Neuronal stem cell (in vitro differentiated cells): ENCODE measurements at regions not wholly inside any gene's neighbourhood (a gene's known extent, or its start where the extent isn't known, plus 50 kb on each side); places are given as distances from the start of the nearest gene placed in this dataset.

Source experiments
- DNase-seq: peaks from one replicate; pipeline ENCODE4 v3.0.0-alpha.2; 2013; ENCODE audit warnings: low spot score
- H2AFZ ChIP-seq: one replicate; pipeline ENCODE4 v1.6.1; 2013; ENCODE audit warnings: mild to moderate bottlenecking, low read length, inconsistent platforms
- H2AK5ac ChIP-seq: 2 replicates; pipeline ENCODE4 v1.6.1; 2013; ENCODE audit warnings: low read depth, mild to moderate bottlenecking, inconsistent platforms, low read length, moderate library complexity, mixed read lengths
- H2BK120ac ChIP-seq: 2 replicates; pipeline ENCODE4 v1.6.1; 2013; ENCODE audit warnings: low read depth, mild to moderate bottlenecking, inconsistent platforms, low read length, moderate library complexity, mixed read lengths
- H2BK12ac ChIP-seq: one replicate; pipeline ENCODE4 v1.6.1; 2013; ENCODE audit warnings: low read length, inconsistent platforms
- H2BK15ac ChIP-seq: 2 replicates; pipeline ENCODE4 v1.6.1; 2013; ENCODE audit warnings: mild to moderate bottlenecking, low read length, inconsistent platforms, mixed read lengths
- H2BK5ac ChIP-seq: one replicate; pipeline ENCODE4 v1.6.1; 2013; ENCODE audit warnings: inconsistent platforms, mild to moderate bottlenecking, low read length, moderate library complexity
- H3K14ac ChIP-seq: one replicate; pipeline ENCODE4 v1.6.1; 2013; ENCODE audit warnings: low read length, inconsistent platforms
- H3K18ac ChIP-seq: 2 replicates; pipeline ENCODE4 v1.6.1; 2013; ENCODE audit warnings: low read length, inconsistent platforms
- H3K23ac ChIP-seq: 2 replicates; pipeline ENCODE4 v1.6.1; 2013; ENCODE audit warnings: low read depth, mild to moderate bottlenecking, mixed read lengths, low read length, inconsistent platforms; ENCODE audit not compliant: poor library complexity
- H3K27ac ChIP-seq: replicated peaks from 3 replicates; pipeline ENCODE4 v1.5.1; 2013; ENCODE audit warnings: low read length, inconsistent platforms
- H3K27me3 ChIP-seq, 3 experiments: 2 replicates each; pipeline ENCODE4 v1.6.1; 2013; ENCODE audit warnings: low read length in 3 of 3, mild to moderate bottlenecking in 2 of 3, inconsistent platforms in 1 of 3, low read depth in 1 of 3, mixed read lengths in 1 of 3, moderate library complexity in 1 of 3; ENCODE audit not compliant: control insufficient read depth in 3 of 3, insufficient read depth in 3 of 3
- H3K36me3 ChIP-seq, 2 donors: replicated peaks in 1 of 2; 2 replicates each; pipeline ENCODE4 v1.6.1; 2013; ENCODE audit warnings: low read length in 2 of 2; ENCODE audit not compliant: control insufficient read depth in 2 of 2, insufficient read depth in 2 of 2
- H3K4ac ChIP-seq: 2 replicates; pipeline ENCODE4 v1.6.1; 2013; ENCODE audit warnings: inconsistent platforms, mild to moderate bottlenecking, low read length, moderate library complexity
- H3K4me1 ChIP-seq, 2 donors: 1 replicate in 1 of 2; 2 replicates in 1 of 2; pipeline ENCODE4 v1.6.1; 2013; ENCODE audit warnings: low read length in 2 of 2, low read depth in 1 of 2; ENCODE audit not compliant: control insufficient read depth in 2 of 2, insufficient read depth in 1 of 2
- H3K4me2 ChIP-seq: one replicate; pipeline ENCODE4 v1.6.1; 2013; ENCODE audit warnings: mild to moderate bottlenecking, low read length, inconsistent platforms; ENCODE audit not compliant: insufficient read depth, poor library complexity, severe bottlenecking
- H3K4me3 ChIP-seq, 2 donors: 2 replicates each; pipeline ENCODE4 v1.5.1; 2013; ENCODE audit warnings: low read length in 2 of 2, mild to moderate bottlenecking in 2 of 2, inconsistent platforms in 1 of 2, moderate library complexity in 1 of 2
- H3K79me1 ChIP-seq: one replicate; pipeline ENCODE4 v1.6.1; 2013; ENCODE audit warnings: low read depth, mild to moderate bottlenecking, inconsistent platforms, low read length, moderate library complexity
- H3K9ac ChIP-seq: one replicate; pipeline ENCODE4 v1.6.1; 2013; ENCODE audit warnings: mild to moderate bottlenecking, low read depth, low read length, inconsistent platforms; ENCODE audit not compliant: poor library complexity
- H3K9me3 ChIP-seq, 2 donors: replicated peaks in 1 of 2; 2 replicates each; pipeline versions ENCODE3 to v1.6.1; 2013; ENCODE audit warnings: low read length in 2 of 2, mild to moderate bottlenecking in 2 of 2, inconsistent platforms in 1 of 2, low read depth in 1 of 2, mixed read lengths in 1 of 2, moderate library complexity in 1 of 2; ENCODE audit not compliant: control insufficient read depth in 2 of 2, insufficient read depth in 1 of 2
- H4K8ac ChIP-seq: one replicate; pipeline ENCODE4 v1.6.1; 2013; ENCODE audit warnings: low read depth, mild to moderate bottlenecking, inconsistent platforms, low read length, moderate library complexity
- H4K91ac ChIP-seq: one replicate; pipeline ENCODE4 v1.6.1; 2013; ENCODE audit warnings: low read length, low read depth, mild to moderate bottlenecking, inconsistent platforms; ENCODE audit not compliant: poor library complexity
- WGBS, 2 donors: extraction: QIAGEN DNeasy Blood & Tissue Kit; methylation state at CpG; one replicate each; pipeline ENCODE4 v1.1.7; 2013; ENCODE audit warnings: missing lambda C conversion rate in 2 of 2, mixed read lengths in 1 of 2; ENCODE audit not compliant: insufficient read length in 2 of 2, insufficient replicate concordance in 1 of 2; ENCODE audit errors: extremely low coverage in 2 of 2; 5-methylcytosine and 5-hydroxymethylcytosine counted together

DNA sequence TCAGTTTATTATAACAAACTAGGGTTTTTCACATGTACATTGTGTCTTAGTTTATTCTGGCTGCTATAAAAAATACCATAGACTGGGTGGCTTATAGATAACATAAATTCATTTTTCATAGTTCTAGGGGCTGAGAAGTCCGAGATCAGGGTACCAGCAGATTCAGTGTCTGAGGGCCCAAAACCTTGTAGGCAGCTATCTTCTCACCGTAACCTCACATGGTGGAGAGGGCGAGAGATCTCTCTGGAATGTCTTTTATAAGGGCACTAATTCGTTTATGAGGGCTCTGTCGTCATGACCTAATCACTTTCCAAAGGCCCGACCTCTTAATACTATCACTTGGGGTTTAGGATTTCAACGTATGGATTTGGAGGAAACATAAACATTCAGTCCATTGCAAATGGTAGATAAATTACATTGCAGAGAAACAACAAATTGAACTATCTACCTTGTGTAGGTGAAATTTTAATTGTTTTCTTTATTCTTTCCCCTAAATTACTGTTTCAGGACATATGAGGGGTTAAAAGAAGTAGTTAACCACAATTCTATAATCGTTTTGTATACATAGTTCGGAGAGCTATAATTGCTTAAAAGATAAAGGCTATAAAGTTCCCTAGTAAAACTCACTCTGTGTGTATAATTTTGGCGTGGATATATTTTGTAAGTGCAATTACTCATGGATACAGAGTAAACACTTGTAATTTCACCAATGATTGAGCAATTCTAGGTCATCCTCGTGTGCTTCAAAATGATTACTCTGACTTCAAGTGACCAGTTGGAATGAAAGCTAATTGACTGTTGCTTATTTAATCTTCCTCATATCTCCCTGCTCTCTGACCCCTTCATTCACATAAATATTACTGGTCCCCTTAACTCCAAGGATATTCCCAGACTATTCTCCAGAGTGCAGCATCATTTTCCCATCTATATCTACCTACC, 247.5 kb upstream of the TMEM161B start:
- Histone ChIP-seq H3K14ac (no peak overlapping the region), H3K36me3 (no peaks in the 10 kb centered on the region), H2AFZ (no peak overlapping the region), H3K9me3 (no peaks in the 10 kb centered on the region), H3K27ac (no peak overlapping the region), H3K4me2 (no peak overlapping the region), H3K27me3 (no peaks in the 10 kb centered on the region), H3K4me1 (no peaks in the 10 kb centered on the region), H4K8ac (no peak overlapping the region), H2BK5ac (no peak overlapping the region), H3K4me3 (no peak overlapping the region), H3K79me1 (no peaks in the 10 kb centered on the region), H3K18ac (no peak overlapping the region), H3K4ac (no peak overlapping the region), H4K91ac (no peak overlapping the region), H3K23ac (no peak overlapping the region), H2BK120ac (no peak overlapping the region), H2BK15ac (no peak overlapping the region), H3K9ac (no peak overlapping the region), H2BK12ac (no peak overlapping the region), H2AK5ac (no peak overlapping the region)
- WGBS, 2 donors: no CpG with 5 or more reads among the region's 11 CpGs
- no peak for DNase-seq

DNA sequence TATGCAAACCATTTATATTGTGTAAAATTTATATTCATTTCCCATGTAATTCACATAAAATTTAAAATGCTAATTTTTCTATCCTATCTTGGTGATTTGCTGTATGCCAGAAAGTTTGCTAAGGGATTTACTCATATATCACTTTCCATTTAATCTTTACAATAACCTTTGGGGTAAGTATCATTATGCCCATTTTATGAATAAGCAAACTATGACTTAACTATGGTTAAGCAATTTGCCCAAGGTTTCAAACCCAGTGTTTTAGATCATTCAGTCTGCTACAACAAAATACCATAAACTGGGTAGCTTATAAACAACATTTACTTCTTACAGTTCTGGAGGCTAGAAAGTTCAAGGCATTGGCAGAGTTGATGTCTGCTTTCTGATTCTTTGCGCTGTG, 246.4 kb upstream of the TMEM161B start:
- no peak overlapping the region for H3K4ac ChIP-seq
- H2BK5ac ChIP-seq: no peak overlapping the region
- H3K14ac ChIP-seq: no peak overlapping the region
- no peak overlapping the region for H2AFZ ChIP-seq
- H3K4me3 ChIP-seq: no peak overlapping the region
- H3K4me2 ChIP-seq: no peak overlapping the region
- H3K4me1 ChIP-seq: no peaks in the 10 kb centered on the region
- H3K18ac ChIP-seq: no peak overlapping the region
- no peak overlapping the region for H3K27ac ChIP-seq
- H3K79me1 ChIP-seq: no peaks in the 10 kb centered on the region
- H4K8ac ChIP-seq: no peak overlapping the region
- WGBS, 2 donors: no CpG with 5 or more reads among the region's 1 CpG
- H3K36me3 ChIP-seq: no peaks in the 10 kb centered on the region
- H4K91ac ChIP-seq: no peak overlapping the region
- no peak for DNase-seq
- no peak overlapping the region for H2BK15ac ChIP-seq
- no peaks in the 10 kb centered on the region for H3K27me3 ChIP-seq
- no peak overlapping the region for H2AK5ac ChIP-seq
- H3K9ac ChIP-seq: no peak overlapping the region
- H2BK120ac ChIP-seq: no peak overlapping the region
- no peak overlapping the region for H2BK12ac ChIP-seq
- no peaks in the 10 kb centered on the region for H3K9me3 ChIP-seq
- no peak overlapping the region for H3K23ac ChIP-seq

DNA sequence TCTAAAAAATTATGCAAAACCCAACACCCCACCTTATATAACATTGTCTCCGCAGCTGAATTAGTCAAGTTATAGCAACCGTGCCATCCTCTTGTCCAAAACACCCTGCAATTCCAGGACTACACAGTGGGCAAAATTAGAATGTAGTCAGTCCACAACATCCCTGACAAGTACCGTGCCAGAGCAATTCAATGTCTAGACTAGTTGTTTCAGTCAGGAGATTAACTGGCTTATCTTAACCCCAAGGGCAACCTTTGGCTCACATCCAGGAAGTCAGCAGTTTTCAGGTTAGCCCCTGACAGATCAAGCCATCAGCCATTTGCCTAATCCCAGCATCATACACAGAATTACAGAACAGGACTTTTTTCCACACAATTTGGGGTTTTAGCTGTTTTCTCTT, 240.8 kb upstream of the TMEM161B start:
- no peak overlapping the region for H3K4me3 ChIP-seq
- H3K18ac ChIP-seq: no peak overlapping the region
- H3K36me3 ChIP-seq: no peaks in the 10 kb centered on the region
- H3K79me1 ChIP-seq: no peaks in the 10 kb centered on the region
- H4K8ac ChIP-seq: no peak overlapping the region
- H3K23ac ChIP-seq: no peak overlapping the region
- no CpG with 5 or more reads among the region's 3 CpGs for WGBS, 2 donors
- H2BK120ac ChIP-seq: no peak overlapping the region
- H3K14ac ChIP-seq: no peak overlapping the region
- no peak overlapping the region for H3K9ac ChIP-seq
- no peak overlapping the region for H2BK5ac ChIP-seq
- H3K27ac ChIP-seq: no peak overlapping the region
- no peak overlapping the region for H3K4me2 ChIP-seq
- no peak overlapping the region for H4K91ac ChIP-seq
- H2BK15ac ChIP-seq: no peak overlapping the region
- no peak overlapping the region for H3K4ac ChIP-seq
- H2AFZ ChIP-seq: no peak overlapping the region
- no peak overlapping the region for H2AK5ac ChIP-seq
- no peak for DNase-seq
- peaks cover 0 to 2% of the 10 kb centered on the region in 2 donors for H3K4me1 ChIP-seq
- H3K27me3 ChIP-seq: no peaks in the 10 kb centered on the region
- H2BK12ac ChIP-seq: no peak overlapping the region
- H3K9me3 ChIP-seq: no peaks in the 10 kb centered on the region

DNA sequence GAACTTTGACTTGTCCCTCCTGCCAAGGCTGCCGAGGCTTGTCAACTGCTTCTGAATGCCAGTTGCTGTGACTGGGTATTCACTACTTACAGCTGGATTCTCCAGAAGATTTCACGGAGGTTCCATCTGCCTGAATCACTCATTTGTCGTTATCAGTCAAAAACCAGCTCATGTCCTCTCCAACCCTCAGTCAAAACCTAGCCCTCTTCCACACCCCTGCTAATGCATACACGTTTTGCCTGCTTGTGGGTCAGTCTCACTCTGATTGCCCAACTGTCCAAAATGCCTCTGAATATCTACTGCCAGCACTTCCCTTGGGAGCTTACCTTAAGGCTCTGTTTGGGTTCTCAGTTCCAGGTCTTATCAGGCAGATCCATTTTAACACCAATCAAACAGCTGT, 238.6 kb upstream of the TMEM161B start:
- H3K36me3 ChIP-seq: no peaks in the 10 kb centered on the region
- no peaks in the 10 kb centered on the region for H3K9me3 ChIP-seq
- no peak overlapping the region for H4K91ac ChIP-seq
- no peak overlapping the region for H2BK120ac ChIP-seq
- no peak overlapping the region for H2BK12ac ChIP-seq
- no peak overlapping the region for H3K27ac ChIP-seq
- H3K4me3 ChIP-seq: no peak overlapping the region
- no peaks in the 10 kb centered on the region for H3K79me1 ChIP-seq
- no peak overlapping the region for H3K14ac ChIP-seq
- no peaks in the 10 kb centered on the region for H3K27me3 ChIP-seq
- H4K8ac ChIP-seq: no peak overlapping the region
- H3K4ac ChIP-seq: no peak overlapping the region
- no CpG with 5 or more reads among the region's 4 CpGs for WGBS, 2 donors
- H3K4me1 ChIP-seq: peaks cover 0 to 2% of the 10 kb centered on the region in 2 donors
- H2AK5ac ChIP-seq: no peak overlapping the region
- no peak overlapping the region for H2AFZ ChIP-seq
- no peak overlapping the region for H3K18ac ChIP-seq
- no peak overlapping the region for H3K4me2 ChIP-seq
- H2BK5ac ChIP-seq: no peak overlapping the region
- no peak overlapping the region for H3K23ac ChIP-seq
- H2BK15ac ChIP-seq: no peak overlapping the region
- H3K9ac ChIP-seq: no peak overlapping the region
- no peak for DNase-seq
